ENCODE measurements at regions not wholly inside any gene's neighbourhood (a gene's known extent, or its start where the extent isn't known, plus 50 kb on each side); places are given as distances from the start of the nearest gene placed in this dataset.

DNA sequence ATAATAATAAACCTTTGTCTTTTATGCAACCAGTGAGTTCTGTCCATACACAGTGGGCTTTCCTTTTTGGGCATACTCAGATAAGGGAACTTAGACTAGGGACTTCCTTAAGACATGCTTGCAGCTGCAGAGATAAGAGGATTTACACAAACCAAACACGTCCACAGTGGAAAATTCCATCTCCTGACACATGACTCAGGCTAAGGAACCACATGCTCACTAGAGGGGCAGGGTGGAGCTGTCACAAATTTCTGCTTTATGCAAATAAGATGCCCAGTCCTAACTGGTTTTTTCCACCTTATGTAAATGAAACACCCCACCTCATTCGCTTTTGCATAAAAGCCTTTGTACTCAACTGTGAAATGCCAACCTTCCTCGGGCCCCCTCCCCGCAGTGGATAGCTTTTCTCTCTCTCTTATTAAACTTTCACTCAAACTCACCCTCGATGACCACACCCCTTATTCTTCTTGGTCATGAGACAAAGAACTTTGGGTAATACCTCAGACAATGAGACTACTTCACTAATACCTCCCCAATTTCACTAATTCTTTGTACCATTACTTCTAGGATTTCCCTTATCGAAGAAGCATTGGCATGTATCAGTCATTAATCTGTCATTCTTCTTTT lies 170.3 kb upstream of the FTMT start:
- Histone ChIP-seq H3K9ac (ENCODE audit: low read length) (no peak overlapping the region), H3K79me2 (ENCODE audit: control insufficient read depth, insufficient read depth, low read length) (no peaks in the 10 kb centered on the region), H3K36me3 (replicated peaks in 1 of 2; ENCODE audit: control extremely low read depth in 1 of 2, control insufficient read depth in 1 of 2, extremely low read depth in 1 of 2, insufficient read depth in 2 of 2, low read length in 1 of 2) (no peaks in the 10 kb centered on the region), H3K4me3 (ENCODE audit: control extremely low read depth in 1 of 5, extremely low read depth in 1 of 5, insufficient read depth in 1 of 5, low read depth in 2 of 5, low read length in 4 of 5) (no peak overlapping the region), H3K9me3 (ENCODE audit: control extremely low read depth in 1 of 3, control insufficient read depth in 2 of 3, insufficient read depth in 1 of 3, low read length in 2 of 3) (no peaks in the 10 kb centered on the region), H3K27me3 (replicated peaks in 1 of 4; ENCODE audit: control extremely low read depth in 1 of 4, control insufficient read depth in 3 of 4, insufficient read depth in 4 of 4, low read length in 3 of 4) (no peaks in the 10 kb centered on the region), H4K20me1 (ENCODE audit: control insufficient read depth, insufficient read depth, low read length, poor library complexity, severe bottlenecking) (no peaks in the 10 kb centered on the region), H2AFZ (ENCODE audit: insufficient read depth, low read depth, low read length, poor library complexity, severe bottlenecking) (no peak overlapping the region), H3K4me2 (replicated peaks; ENCODE audit: low read depth, low read length, poor library complexity, severe bottlenecking) (no peak overlapping the region), H3K27ac (ENCODE audit: low read length in 2 of 2) (no peak overlapping the region), H3K4me1 (ENCODE audit: control insufficient read depth in 2 of 2, insufficient read depth in 2 of 2, low read length in 2 of 2) (no peaks in the 10 kb centered on the region)
- ChIA-PET POLR2A (no interaction called here), CTCF (no interaction called here)
- H3K4me1 Mint-ChIP-seq, result no peaks in the 10 kb centered on the region
- no peak overlapping the region for H3K27ac Mint-ChIP-seq
- peaks cover 5% of the 10 kb centered on the region for H3K9me3 Mint-ChIP-seq (ENCODE audit: insufficient read depth)
- DNase-seq (no peak), ATAC-seq (ENCODE audit: low read depth) (no peak)
- H3K4me3 Mint-ChIP-seq, result no peak overlapping the region
- intact Hi-C loops (cut with micrococcal nuclease), result no loop called here
- 94% methylated on average over 5 of the region's 6 CpGs for WGBS (ENCODE audit: insufficient coverage)
- no peaks in the 10 kb centered on the region for H3K27me3 Mint-ChIP-seq
- TF ChIP-seq CTCF (IDR thresholded peaks at IDR 0.05) (no peak), EZH2 (IDR thresholded peaks at IDR 0.05; ENCODE audit: borderline replicate concordance, insufficient read depth, low read depth, low read length, poor library complexity, severe bottlenecking) (no peak)

- no peak for TF ChIP-seq EZH2 (IDR thresholded peaks at IDR 0.05; ENCODE audit: borderline replicate concordance, insufficient read depth, low read depth, low read length, poor library complexity, severe bottlenecking)
- no peak for TF ChIP-seq CTCF (IDR thresholded peaks at IDR 0.05)
- intact Hi-C loops (cut with micrococcal nuclease), result no loop called here
- H3K9me3 Mint-ChIP-seq (ENCODE audit: insufficient read depth), result peaks cover 4% of the 10 kb centered on the region
- no peaks in the 10 kb centered on the region for H3K4me1 Mint-ChIP-seq
- H3K4me3 Mint-ChIP-seq, result no peak overlapping the region
- ATAC-seq (ENCODE audit: low read depth) (no peak), DNase-seq (no peak)
- no peaks in the 10 kb centered on the region for H3K9me3 ChIP-seq (ENCODE audit: control extremely low read depth in 1 of 3, control insufficient read depth in 2 of 3, insufficient read depth in 1 of 3, low read length in 2 of 3)
- no peak overlapping the region for H3K4me3 ChIP-seq (ENCODE audit: control extremely low read depth in 1 of 5, extremely low read depth in 1 of 5, insufficient read depth in 1 of 5, low read depth in 2 of 5, low read length in 4 of 5)
- no peak overlapping the region for H3K27ac ChIP-seq (ENCODE audit: low read length in 2 of 2)
- ChIA-PET CTCF (no interaction called here), POLR2A (no interaction called here)
- H3K36me3 ChIP-seq (replicated peaks in 1 of 2; ENCODE audit: control extremely low read depth in 1 of 2, control insufficient read depth in 1 of 2, extremely low read depth in 1 of 2, insufficient read depth in 2 of 2, low read length in 1 of 2), result no peaks in the 10 kb centered on the region
- no peak overlapping the region for H3K4me2 ChIP-seq (replicated peaks; ENCODE audit: low read depth, low read length, poor library complexity, severe bottlenecking)
- no peak overlapping the region for H2AFZ ChIP-seq (ENCODE audit: insufficient read depth, low read depth, low read length, poor library complexity, severe bottlenecking)
- no peaks in the 10 kb centered on the region for H3K27me3 Mint-ChIP-seq
- no peak overlapping the region for H3K27ac Mint-ChIP-seq
- H3K4me1 ChIP-seq (ENCODE audit: control insufficient read depth in 2 of 2, insufficient read depth in 2 of 2, low read length in 2 of 2), result no peaks in the 10 kb centered on the region
- H4K20me1 ChIP-seq (ENCODE audit: control insufficient read depth, insufficient read depth, low read length, poor library complexity, severe bottlenecking), result no peaks in the 10 kb centered on the region
- no peaks in the 10 kb centered on the region for H3K79me2 ChIP-seq (ENCODE audit: control insufficient read depth, insufficient read depth, low read length)
- WGBS (ENCODE audit: insufficient coverage), result no CpG with 5 or more reads among the region's 1 CpG
- H3K27me3 ChIP-seq (replicated peaks in 1 of 4; ENCODE audit: control extremely low read depth in 1 of 4, control insufficient read depth in 3 of 4, insufficient read depth in 4 of 4, low read length in 3 of 4), result no peaks in the 10 kb centered on the region
- no peak overlapping the region for H3K9ac ChIP-seq (ENCODE audit: low read length)
These were observed 163.6 kb upstream of the FTMT start for GRCh38 chr5:121688126-121688525.

Data from B cell (primary cell).